GM12878 (cell line): ENCODE measurements at regions not wholly inside any gene's neighbourhood (a gene's known extent, or its start where the extent isn't known, plus 50 kb on each side); places are given as distances from the start of the nearest gene placed in this dataset.

Source experiments
- ATAC-seq: fragments of 200-7000 bp; cut with Tn5 transposase; 3 replicates; pipeline ENCODE4 v1.9.1; 2020; ENCODE audit warnings: mild to moderate bottlenecking, moderate library complexity
- BruUV-seq: library from RNA; stranded (reverse); fragments of 400-500 nt; replicated peaks from 2 replicates; lab custom pipeline; 2021; lab: Mats Ljungman, UMichigan
- CTCF ChIA-PET: fragments of 300-600 bp; sonication (Branson Sonifier 250); formaldehyde crosslinking; extraction: SDS; loops from one replicate; lab custom pipeline; 2021; ENCODE audit warnings: inconsistent platforms; lab: Yijun Ruan, JAX
- POLR2A ChIA-PET: fragments of 350-600 bp; formaldehyde crosslinking; extraction: SDS; loops from one replicate; lab custom pipeline; 2021; ENCODE audit warnings: inconsistent platforms; lab: Charles Lee
- RAD21 ChIA-PET: fragments of 300-600 bp; sonication (Branson Sonifier 250); formaldehyde crosslinking; loops from one replicate; lab custom pipeline; 2023; ENCODE audit warnings: antibody characterized with exemption; ENCODE audit not compliant: unreplicated experiment; lab: Charles Lee
- SMC1A ChIA-PET: fragments of 300-600 bp; sonication (Branson Sonifier 250); formaldehyde crosslinking; loops from one replicate; lab custom pipeline; 2023; ENCODE audit not compliant: unreplicated experiment, uncharacterized antibody; lab: Charles Lee
- DNase-seq: peaks from one replicate; pipeline ENCODE4 v3.0.0-alpha.2; 2011; ENCODE audit warnings: low read depth, low spot score
- FAIRE-seq: peaks from 3 replicates; lab custom pipeline; 2011; peaks lifted over from hg19 to GRCh38; lab: Jason Lieb, UNC
- H2AFZ ChIP-seq: 2 replicates; pipeline ENCODE4 v1.6.0; 2011; ENCODE audit warnings: low read depth, low read length, control low read depth; ENCODE audit not compliant: control insufficient read depth
- H3K27ac ChIP-seq: 2 replicates; pipeline ENCODE4 v1.5.1; 2011; ENCODE audit warnings: control low read depth; ENCODE audit not compliant: control insufficient read depth, insufficient read depth
- H3K27me3 ChIP-seq, 2 experiments: replicated peaks in 1 of 2; 2 replicates each; pipeline versions ENCODE4 v1.6.0 to v1.6.1; 2011; ENCODE audit warnings: low read length in 1 of 2; ENCODE audit not compliant: control insufficient read depth in 2 of 2, insufficient read depth in 2 of 2
- H3K36me3 ChIP-seq, 2 experiments: 2 replicates each; pipeline ENCODE4 v1.5.1; 2011; ENCODE audit warnings: low read length in 1 of 2; ENCODE audit not compliant: control insufficient read depth in 2 of 2, insufficient read depth in 2 of 2
- H3K4me1 ChIP-seq: 2 replicates; pipeline ENCODE4 v1.6.1; 2011; ENCODE audit warnings: mild to moderate bottlenecking, low read length, moderate library complexity, mixed read lengths; ENCODE audit not compliant: control insufficient read depth, insufficient read depth
- H3K4me2 ChIP-seq: 2 replicates; pipeline ENCODE4 v1.6.0; 2011; ENCODE audit warnings: control low read depth; ENCODE audit not compliant: control insufficient read depth, insufficient read depth
- H3K4me3 ChIP-seq: fragments of 200-600 bp; sonication (generic); 2 replicates; pipeline ENCODE4 v1.5.1; 2016
- H3K79me2 ChIP-seq: 2 replicates; pipeline ENCODE4 v1.6.0; 2011; ENCODE audit warnings: low read length; ENCODE audit not compliant: control insufficient read depth, insufficient read depth
- H3K9ac ChIP-seq: 2 replicates; pipeline ENCODE4 v1.8.0; 2011; ENCODE audit warnings: low read length, control low read depth, mixed read lengths; ENCODE audit not compliant: control insufficient read depth, insufficient read depth
- H3K9me3 ChIP-seq: replicated peaks from 3 replicates; pipeline ENCODE4 v1.5.1; 2011; ENCODE audit warnings: mild to moderate bottlenecking, low read length; ENCODE audit not compliant: control insufficient read depth, insufficient read depth
- H4K20me1 ChIP-seq: 2 replicates; pipeline ENCODE4 v1.6.0; 2011; ENCODE audit not compliant: control insufficient read depth, insufficient read depth
- ETV6 ChIP-seq, 2 experiments: fragments of 450-650 bp in 1 of 2; IDR thresholded peaks in 1 of 2; conservative IDR thresholded peaks in 1 of 2; 2 replicates each; pipeline ENCODE4 v1.6.1; 2014; ENCODE audit warnings: antibody characterized with exemption in 1 of 2, borderline replicate concordance in 1 of 2, low read depth in 1 of 2, mild to moderate bottlenecking in 1 of 2, moderate library complexity in 1 of 2
- FOXM1 ChIP-seq: IDR thresholded peaks from 2 replicates; pipeline ENCODE4 v1.6.1; 2012; ENCODE audit warnings: low read depth, mild to moderate bottlenecking, inconsistent platforms, low read length, moderate library complexity
- RBBP5 ChIP-seq: fragments of 200-600 bp; sonication (generic); conservative IDR thresholded peaks from 2 replicates; pipeline ENCODE4 v1.6.1; 2016
- RELA ChIP-seq: fragments of 450-650 bp; IDR thresholded peaks from 2 replicates; pipeline ENCODE4 v1.8.0; 2014; ENCODE audit warnings: borderline replicate concordance; ENCODE audit not compliant: partially characterized antibody
- SUZ12 ChIP-seq: fragments of 200-600 bp; sonication (generic); IDR thresholded peaks from one replicate; pipeline ENCODE4 v1.6.1; 2018; ENCODE audit warnings: antibody characterized with exemption, mild to moderate bottlenecking; ENCODE audit not compliant: unreplicated experiment
- YBX1 ChIP-seq: fragments of 450-650 bp; IDR thresholded peaks from 2 replicates; pipeline ENCODE4 v1.6.1; 2016; ENCODE audit warnings: antibody characterized with exemption
- WGBS: methylation state at CpG from one replicate; pipeline ENCODE4 v1.1.6; 2016; ENCODE audit warnings: low lambda C conversion rate; ENCODE audit not compliant: insufficient replicate concordance, insufficient coverage; ENCODE audit errors: missing lambda C conversion rate; 5-methylcytosine and 5-hydroxymethylcytosine counted together
- in situ Hi-C: fragments of 300-500 bp; cut with MboI; formaldehyde crosslinking; loops from 9 replicates; pipeline ENCODE4 v1.14.3; 2018; ENCODE audit warnings: mixed read lengths
- intact Hi-C: fragments of 100-400 bp; cut with micrococcal nuclease; formaldehyde crosslinking; loops from one replicate; pipeline ENCODE4 v1.14.2; 2022; ENCODE audit not compliant: unreplicated experiment
- TF ChIP-seq, protein P1 (sequence below): fragments of 450-650 bp; formaldehyde crosslinking; IDR thresholded peaks from 2 replicates; pipeline ENCODE4 v1.4.0; 2020; ENCODE audit warnings: mild to moderate bottlenecking, moderate library complexity
- TF ChIP-seq, protein P2 (sequence below): fragments of 450-650 bp; IDR thresholded peaks from 2 replicates; pipeline ENCODE4 v1.6.1; 2016; ENCODE audit warnings: mild to moderate bottlenecking, moderate library complexity, borderline replicate concordance

DNA sequence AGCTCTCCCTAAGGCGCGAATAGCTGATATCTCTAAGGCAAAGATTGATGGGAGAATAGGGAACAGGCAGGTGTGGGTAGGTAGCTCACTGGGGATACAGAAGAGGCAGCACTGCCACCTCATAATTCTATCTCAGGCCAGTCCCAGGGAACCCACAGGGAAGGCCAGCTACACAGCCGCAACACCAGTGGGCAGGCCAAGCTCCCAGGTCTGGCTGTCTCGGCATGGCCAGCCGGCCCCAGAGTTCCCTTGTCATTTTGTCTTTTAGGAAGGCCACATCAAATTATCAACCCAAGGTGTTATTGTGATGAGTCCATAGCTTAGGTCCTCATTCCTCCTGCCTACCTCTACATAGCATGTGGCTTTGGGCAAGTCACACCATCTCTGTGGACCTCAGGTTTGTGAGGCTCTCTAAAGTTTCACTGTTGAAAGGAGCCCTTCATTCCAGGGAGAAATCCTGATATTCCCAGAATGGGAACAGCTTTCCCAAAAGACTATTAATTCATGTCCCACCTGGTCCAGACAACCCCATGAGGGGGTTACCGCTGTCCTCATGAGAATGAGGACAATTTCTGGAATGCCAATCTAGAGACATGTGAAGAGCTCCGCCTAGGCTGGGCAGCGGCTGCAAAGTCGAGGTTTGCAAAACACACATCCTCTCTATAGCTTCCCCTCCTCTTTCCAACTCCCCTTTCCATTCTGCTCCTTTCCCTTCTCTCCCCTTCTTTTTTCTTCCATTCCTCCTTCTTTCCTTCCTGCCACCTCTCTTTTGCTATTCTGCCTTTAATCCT lies 287.1 kb upstream of the ID2 start (continued):
- TF ChIP-seq, protein P1, sequence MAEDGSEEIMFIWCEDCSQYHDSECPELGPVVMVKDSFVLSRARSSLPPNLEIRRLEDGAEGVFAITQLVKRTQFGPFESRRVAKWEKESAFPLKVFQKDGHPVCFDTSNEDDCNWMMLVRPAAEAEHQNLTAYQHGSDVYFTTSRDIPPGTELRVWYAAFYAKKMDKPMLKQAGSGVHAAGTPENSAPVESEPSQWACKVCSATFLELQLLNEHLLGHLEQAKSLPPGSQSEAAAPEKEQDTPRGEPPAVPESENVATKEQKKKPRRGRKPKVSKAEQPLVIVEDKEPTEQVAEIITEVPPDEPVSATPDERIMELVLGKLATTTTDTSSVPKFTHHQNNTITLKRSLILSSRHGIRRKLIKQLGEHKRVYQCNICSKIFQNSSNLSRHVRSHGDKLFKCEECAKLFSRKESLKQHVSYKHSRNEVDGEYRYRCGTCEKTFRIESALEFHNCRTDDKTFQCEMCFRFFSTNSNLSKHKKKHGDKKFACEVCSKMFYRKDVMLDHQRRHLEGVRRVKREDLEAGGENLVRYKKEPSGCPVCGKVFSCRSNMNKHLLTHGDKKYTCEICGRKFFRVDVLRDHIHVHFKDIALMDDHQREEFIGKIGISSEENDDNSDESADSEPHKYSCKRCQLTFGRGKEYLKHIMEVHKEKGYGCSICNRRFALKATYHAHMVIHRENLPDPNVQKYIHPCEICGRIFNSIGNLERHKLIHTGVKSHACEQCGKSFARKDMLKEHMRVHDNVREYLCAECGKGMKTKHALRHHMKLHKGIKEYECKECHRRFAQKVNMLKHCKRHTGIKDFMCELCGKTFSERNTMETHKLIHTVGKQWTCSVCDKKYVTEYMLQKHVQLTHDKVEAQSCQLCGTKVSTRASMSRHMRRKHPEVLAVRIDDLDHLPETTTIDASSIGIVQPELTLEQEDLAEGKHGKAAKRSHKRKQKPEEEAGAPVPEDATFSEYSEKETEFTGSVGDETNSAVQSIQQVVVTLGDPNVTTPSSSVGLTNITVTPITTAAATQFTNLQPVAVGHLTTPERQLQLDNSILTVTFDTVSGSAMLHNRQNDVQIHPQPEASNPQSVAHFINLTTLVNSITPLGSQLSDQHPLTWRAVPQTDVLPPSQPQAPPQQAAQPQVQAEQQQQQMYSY (CRISPR knock-in tag) = no peak
- TF ChIP-seq YBX1 = no peak
- TF ChIP-seq RELA = no peak
- TF ChIP-seq FOXM1 = no peak
- TF ChIP-seq RBBP5 = no peak
- TF ChIP-seq, all 136 proteins: peak for 0

DNA sequence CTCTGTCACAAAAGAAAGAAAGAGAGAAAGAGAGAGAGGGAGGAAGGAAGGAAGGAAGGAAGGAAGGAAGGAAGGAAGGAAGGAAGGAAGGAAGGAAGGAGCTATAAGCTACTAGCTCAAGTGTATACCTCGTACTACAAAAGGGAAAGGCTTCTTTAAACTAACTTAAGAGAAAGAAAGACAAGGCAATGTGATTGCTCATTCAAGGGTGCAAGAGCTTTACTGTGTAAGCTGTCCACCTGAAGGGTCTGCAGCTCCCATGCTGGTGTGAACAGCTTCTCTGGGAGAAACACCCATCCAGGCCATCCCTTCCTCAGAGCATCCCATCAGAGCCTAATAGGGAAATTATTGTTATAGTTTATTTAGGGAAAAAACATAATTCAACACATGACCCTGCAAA lies 286.1 kb upstream of the ID2 start:
- ChIA-PET SMC1A (interaction anchor here (0.7 to 2.8 kb wide), 6 partner anchors 11 to 83 kb away, joined by 3 to 31 read pairs (median 4); no protein-coding TSS in a partner anchor), POLR2A (interaction anchor here (0.5 to 1.9 kb wide), 4 partner anchors 10 to 82 kb away, joined by 3 to 12 read pairs (median 4); no protein-coding TSS in a partner anchor), RAD21 (interaction anchor here (1.2 to 1.3 kb wide), 2 partner anchors 12 to 84 kb away, joined by 3 read pairs; no protein-coding TSS in a partner anchor), CTCF (interaction anchor here (1.2 to 1.5 kb wide), 2 partner anchors 10 to 44 kb away, joined by 4 to 5 read pairs; no protein-coding TSS in a partner anchor)
- Histone ChIP-seq H3K27ac (no peak overlapping the region), H3K36me3 (peaks cover 0 to 10% of the 10 kb centered on the region in 2 experiments; a peak in 2 of 4 replicates), H3K9me3 (no peaks in the 10 kb centered on the region; the same call in 2 of the 3 replicates), H3K9ac (no peak overlapping the region), H4K20me1 (no peaks in the 10 kb centered on the region), H2AFZ (no peak overlapping the region), H3K4me3 (no peak overlapping the region), H3K4me2 (no peak overlapping the region), H3K27me3 (no peaks in the 10 kb centered on the region), H3K4me1 (no peaks in the 10 kb centered on the region), H3K79me2 (no peaks in the 10 kb centered on the region)
- TF ChIP-seq ETV6 (conservative IDR thresholded peaks at IDR 0.05 in 1 of 2, IDR thresholded peaks at IDR 0.05 in 1 of 2; ENCODE audit: borderline replicate concordance in 1 of 2, low read depth in 1 of 2) (peak in 1 of 2 experiments; percentile 54; a peak in 1 of 4 replicates), SUZ12 (no peak)
- TF ChIP-seq, protein P2, sequence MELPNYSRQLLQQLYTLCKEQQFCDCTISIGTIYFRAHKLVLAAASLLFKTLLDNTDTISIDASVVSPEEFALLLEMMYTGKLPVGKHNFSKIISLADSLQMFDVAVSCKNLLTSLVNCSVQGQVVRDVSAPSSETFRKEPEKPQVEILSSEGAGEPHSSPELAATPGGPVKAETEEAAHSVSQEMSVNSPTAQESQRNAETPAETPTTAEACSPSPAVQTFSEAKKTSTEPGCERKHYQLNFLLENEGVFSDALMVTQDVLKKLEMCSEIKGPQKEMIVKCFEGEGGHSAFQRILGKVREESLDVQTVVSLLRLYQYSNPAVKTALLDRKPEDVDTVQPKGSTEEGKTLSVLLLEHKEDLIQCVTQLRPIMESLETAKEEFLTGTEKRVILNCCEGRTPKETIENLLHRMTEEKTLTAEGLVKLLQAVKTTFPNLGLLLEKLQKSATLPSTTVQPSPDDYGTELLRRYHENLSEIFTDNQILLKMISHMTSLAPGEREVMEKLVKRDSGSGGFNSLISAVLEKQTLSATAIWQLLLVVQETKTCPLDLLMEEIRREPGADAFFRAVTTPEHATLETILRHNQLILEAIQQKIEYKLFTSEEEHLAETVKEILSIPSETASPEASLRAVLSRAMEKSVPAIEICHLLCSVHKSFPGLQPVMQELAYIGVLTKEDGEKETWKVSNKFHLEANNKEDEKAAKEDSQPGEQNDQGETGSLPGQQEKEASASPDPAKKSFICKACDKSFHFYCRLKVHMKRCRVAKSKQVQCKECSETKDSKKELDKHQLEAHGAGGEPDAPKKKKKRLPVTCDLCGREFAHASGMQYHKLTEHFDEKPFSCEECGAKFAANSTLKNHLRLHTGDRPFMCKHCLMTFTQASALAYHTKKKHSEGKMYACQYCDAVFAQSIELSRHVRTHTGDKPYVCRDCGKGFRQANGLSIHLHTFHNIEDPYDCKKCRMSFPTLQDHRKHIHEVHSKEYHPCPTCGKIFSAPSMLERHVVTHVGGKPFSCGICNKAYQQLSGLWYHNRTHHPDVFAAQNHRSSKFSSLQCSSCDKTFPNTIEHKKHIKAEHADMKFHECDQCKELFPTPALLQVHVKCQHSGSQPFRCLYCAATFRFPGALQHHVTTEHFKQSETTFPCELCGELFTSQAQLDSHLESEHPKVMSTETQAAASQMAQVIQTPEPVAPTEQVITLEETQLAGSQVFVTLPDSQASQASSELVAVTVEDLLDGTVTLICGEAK = no peak
- intact Hi-C loops = no loop called here
- in situ Hi-C loops = no loop called here
- no TSS peak for BruUV-seq
- FAIRE-seq = no peak
- no peak for DNase-seq
- 0% methylated on average over 1 of the region's 1 CpG for WGBS
- ATAC-seq = no peak
